Activated effector memory CD4-positive, alpha-beta T cell treated with Interleukin-2 at 50 U/mL for 16 hours (primary cell): ENCODE measurements at regions not wholly inside any gene's neighbourhood (a gene's known extent, or its start where the extent isn't known, plus 50 kb on each side); places are given as distances from the start of the nearest gene placed in this dataset.

Source experiments
- DNase-seq: peaks from one replicate; pipeline ENCODE4 v3.0.0-alpha.2; 2020

GRCh38 chr14:82390586-82390985 is 856.9 kb upstream of the SEL1L start:
- DNase-seq = no peak

- no peak for DNase-seq
These were observed 861.3 kb upstream of the SEL1L start for GRCh38 chr14:82394916-82395315.

- DNase-seq = no peak
These were observed 864.6 kb upstream of the SEL1L start for GRCh38 chr14:82398256-82398655.

GRCh38 chr14:82403987-82404386 is 870.3 kb upstream of the SEL1L start:
- DNase-seq = no peak

GRCh38 chr14:82410064-82410463 is 876.4 kb upstream of the SEL1L start:
- no peak for DNase-seq

DNA sequence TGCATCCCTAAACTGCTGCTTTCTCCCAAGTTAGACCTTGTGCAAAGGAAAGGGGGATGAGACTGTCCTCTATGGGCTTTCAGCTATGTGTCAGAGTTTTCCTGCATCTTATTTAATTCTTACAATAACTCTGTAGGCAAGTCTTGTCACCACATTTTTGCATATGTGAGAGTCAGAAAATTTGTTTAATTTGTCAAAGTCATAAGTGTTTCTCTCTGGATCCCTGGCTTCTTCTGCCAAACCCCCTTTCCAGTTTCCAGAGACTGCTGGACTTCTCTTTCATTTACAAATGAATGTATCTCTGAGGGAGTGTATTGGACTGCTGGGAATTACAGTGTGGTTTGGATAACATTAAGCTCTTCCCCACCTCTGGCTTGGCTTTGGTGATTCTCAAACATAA is 877.6 kb upstream of the SEL1L start:
- DNase-seq = no peak

DNA sequence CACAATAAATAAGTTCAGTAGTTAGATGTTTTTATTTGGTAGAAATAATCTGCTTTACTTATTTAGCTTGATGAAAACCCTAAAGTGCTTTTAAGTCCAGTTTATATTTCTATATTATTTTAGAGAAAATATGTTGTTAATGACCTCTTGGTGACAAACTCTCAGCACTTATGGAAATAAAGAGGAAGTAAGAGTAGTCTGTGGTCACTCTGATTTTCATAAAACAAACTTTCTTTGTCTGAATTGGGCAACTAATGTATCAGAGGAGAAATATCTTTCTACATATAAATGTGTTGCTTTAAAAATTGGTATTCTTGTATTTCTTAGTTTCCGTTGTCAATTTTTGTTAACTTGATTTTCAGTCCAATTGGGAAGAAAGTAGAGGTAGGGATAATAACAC is 878.9 kb upstream of the SEL1L start:
- no peak for DNase-seq

DNA sequence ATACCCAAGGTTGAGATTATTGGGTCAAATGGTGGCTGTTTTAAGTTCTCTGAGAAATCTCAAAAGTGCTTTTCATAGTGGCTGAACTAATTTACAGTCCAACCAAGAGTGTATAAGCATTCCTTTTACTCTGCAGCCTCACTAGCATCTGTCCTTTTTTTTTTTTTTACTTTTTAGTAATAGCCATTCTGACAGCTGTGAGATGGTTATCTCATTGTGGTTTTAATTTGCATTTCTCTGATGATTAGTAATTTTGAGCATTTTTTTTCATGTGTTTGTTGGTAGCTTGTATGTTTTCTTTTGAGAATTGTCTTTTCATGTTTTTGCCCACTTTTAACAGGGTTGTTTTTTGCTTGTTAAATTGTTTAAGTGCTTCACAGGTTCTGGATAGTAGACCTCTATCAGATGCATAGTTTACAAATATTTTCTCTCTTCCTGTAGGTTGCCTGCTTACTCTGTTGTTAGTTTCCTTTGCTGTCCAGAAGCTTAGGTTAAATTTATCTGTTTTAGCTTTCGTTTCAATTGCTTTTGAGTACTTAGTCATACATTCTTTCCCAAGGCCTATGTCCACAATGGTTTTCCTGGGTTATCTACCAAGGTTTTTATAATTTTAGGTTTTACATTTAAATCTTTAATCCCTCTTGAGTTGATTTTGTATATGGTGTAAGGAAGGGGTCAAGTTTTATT is 881.3 kb upstream of the SEL1L start:
- no peak for DNase-seq

- no peak for DNase-seq
These were observed 886.3 kb upstream of the SEL1L start for GRCh38 chr14:82419933-82420332.

DNA sequence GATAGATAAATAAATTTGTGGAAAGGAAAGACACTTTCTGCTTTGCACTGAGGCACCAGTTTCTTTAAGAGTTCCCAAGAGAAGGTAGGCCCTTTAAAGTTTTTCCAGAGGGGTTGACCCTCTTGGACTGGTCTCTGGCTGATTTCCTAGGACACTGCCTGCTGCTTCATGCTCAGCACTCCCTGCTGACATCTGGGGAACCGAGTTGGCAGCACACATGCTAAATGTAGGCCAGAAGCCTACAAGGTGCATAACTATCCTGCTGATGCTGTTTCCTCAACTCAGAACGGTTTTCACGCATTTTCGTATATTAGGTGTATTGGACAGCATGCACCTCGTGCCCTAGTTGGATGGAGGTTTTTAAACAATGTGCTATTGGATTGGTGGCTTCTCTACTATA is 887.2 kb upstream of the SEL1L start:
- no peak for DNase-seq

GRCh38 chr14:82421286-82421685 is 887.6 kb upstream of the SEL1L start:
- DNase-seq = no peak

DNA sequence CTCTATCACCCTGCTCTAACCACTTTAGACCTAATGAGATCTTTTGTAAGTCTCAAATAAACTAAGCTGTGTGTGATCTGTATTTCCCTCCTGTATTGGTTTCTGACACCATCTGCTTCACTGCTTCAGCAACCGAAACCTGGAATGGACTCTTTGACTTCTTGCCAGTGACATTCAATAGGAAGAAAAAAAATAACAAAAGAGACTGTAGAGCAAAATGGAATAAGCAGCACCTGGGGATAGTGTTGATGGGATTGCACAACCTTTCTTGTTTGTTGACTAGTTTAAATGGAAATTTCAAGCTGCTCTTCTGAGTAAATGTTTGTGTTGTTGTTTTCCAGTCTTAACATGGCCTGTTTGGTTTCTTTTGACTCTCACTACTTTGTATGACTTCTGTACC is 888.6 kb upstream of the SEL1L start:
- no peak for DNase-seq

- no peak for DNase-seq
These were observed 891.6 kb upstream of the SEL1L start for GRCh38 chr14:82425261-82425660.

- DNase-seq = no peak
These were observed 897.4 kb upstream of the SEL1L start for GRCh38 chr14:82431031-82431430.

- DNase-seq = no peak
These were observed 898.9 kb upstream of the SEL1L start for GRCh38 chr14:82432301-82433105.

DNA sequence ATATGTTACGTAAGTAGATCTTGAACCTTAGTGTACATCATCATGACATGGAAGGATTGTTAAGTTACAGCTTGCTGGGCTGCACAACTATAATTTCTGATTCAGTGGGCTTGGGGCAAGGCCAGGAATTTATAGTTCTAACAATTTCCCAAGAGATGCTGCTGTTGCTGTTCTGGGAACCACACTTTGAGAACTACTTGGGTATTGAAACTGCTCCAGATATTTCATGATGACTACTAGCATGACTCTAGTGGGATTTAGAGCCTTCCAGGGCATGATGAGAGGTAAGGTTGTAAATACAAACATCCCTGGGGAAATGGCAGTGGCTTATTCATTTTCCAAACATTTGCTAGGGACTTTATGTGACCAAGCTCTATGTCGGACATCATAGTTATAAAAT is 904.8 kb upstream of the SEL1L start:
- DNase-seq = no peak

- no peak for DNase-seq
These were observed 907.6 kb upstream of the SEL1L start for GRCh38 chr14:82441270-82441669.

- DNase-seq = no peak
These were observed 912.3 kb upstream of the SEL1L start for GRCh38 chr14:82445810-82446570.

DNA sequence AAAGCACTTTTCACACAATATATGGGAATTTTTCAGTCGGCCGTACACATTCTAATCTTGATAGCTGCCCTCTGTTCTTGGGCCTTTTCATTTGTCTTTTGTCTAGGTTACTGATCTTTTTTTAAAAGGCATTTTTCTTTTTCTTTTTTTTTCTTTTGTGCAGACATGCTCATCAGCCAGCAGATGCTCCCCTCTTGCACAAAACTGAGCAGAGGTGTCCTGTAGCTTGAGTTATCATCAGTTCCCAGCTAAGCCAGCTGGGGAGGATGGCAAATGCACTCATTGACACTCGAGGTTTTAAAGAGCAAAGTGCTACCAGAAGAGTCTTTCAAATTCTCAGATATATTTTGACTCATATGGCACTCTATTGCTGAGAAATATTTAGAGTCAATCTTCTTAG is 913.9 kb upstream of the SEL1L start:
- no peak for DNase-seq

GRCh38 chr14:82449926-82450468 is 916.3 kb upstream of the SEL1L start:
- DNase-seq = no peak

DNA sequence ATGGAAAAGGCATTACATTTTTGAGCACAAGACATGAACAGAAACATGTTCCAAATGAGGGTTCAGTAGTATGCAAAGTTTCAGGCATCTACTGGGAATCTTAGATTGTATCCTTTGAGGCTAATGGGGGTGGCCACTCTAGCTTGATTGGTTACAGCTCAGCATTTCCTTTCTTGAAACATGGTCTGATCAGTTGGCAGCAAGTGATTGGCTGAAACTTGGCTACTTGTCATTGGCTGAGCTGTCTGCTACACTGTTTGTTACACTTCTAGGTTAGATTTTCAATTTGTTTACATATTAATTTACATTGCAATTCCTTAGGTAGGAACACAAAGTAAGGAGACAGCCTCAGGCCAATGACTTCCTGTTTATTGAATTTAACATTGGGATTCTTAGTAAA is 918.0 kb upstream of the SEL1L start:
- DNase-seq = no peak

- DNase-seq = no peak
These were observed 948.7 kb upstream of the SEL1L start for GRCh38 chr14:82482345-82482744.

DNA sequence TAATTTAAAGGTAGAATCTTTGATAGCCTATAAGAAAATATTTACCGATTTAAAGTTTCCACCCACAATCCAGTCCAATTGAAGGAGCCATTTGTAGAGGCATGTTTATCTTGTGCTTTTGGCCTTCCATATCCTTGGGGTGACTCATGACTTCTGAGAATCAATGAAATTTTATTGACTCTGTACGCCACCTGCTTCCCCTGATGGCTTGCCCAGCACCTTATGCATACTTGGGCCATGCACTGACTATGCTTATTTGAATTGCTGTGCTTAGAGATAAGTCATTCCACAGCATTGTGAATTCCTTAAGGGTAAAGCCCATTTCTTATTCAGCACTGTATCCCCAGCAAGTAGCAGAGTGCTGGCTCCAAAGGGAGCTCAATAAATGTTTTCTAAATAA is 954.8 kb upstream of the SEL1L start:
- DNase-seq = no peak

DNA sequence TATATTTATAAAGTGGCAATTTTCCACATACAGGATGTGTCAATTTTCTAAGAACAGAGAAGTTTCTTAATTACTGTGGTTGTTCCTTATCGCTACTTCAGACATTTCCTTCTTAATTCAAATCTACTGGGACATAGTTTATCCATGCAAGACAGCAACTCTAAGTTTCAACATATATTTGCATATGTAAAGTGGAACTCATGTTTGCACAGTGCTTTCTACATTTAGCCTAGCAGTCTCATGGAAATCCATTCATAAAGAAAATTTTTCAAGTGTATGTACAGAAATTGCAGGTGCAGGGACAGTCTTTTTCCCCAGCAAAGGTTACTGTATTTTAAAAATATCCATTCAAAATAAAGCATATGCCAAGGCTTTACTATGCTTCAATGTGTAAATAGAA is 956.7 kb upstream of the SEL1L start:
- no peak for DNase-seq
